NCI-H2081 (cell line): ENCODE measurements at regions not wholly inside any gene's neighbourhood (a gene's known extent, or its start where the extent isn't known, plus 50 kb on each side); places are given as distances from the start of the nearest gene placed in this dataset.
"Not testable (repeated sequence)": the region's sequence is repeated elsewhere in the genome, so short reads cannot be mapped to it uniquely, and the experiment has no call there.

ENCODE experiments used
- DNase-seq, 2 experiments: peaks; one replicate each; lab custom pipeline; 2025; lab: John Stamatoyannopoulos, UW

GRCh38 chr4:106524772-106525171 lies 156.2 kb upstream of the GIMD1 start:
- DNase-seq: not testable (repeated sequence)

DNA sequence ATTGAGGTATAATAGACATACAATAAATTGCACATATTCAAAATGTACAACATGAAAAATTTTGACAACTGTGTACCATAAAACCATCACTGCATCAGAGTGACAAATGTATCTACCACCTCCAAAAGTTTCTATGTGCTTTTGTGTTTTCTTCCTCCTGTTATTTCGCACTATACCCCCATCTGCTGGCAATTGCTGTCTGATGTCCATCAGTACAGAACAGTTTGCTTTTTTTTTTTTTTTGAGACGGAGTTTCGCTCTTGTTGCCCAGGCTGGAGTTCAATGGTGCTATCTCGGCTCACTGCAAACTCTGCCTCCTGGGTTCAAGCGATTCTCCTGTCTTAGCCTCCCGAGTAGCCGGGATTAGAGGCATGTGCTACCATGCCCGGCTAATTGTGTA lies 154.3 kb upstream of the GIMD1 start:
- no peak for DNase-seq

- no peak for DNase-seq
Measured at GRCh38 chr4:106512706-106513105, 144.1 kb upstream of the GIMD1 start.

GRCh38 chr4:106507440-106507839 lies 138.9 kb upstream of the GIMD1 start:
- no peak for DNase-seq

- no peak for DNase-seq
Measured at GRCh38 chr4:106503116-106504050, 134.8 kb upstream of the GIMD1 start.

- DNase-seq: peak; percentile 19 to 31
Measured at GRCh38 chr4:106502106-106502699, 133.6 kb upstream of the GIMD1 start.

DNA sequence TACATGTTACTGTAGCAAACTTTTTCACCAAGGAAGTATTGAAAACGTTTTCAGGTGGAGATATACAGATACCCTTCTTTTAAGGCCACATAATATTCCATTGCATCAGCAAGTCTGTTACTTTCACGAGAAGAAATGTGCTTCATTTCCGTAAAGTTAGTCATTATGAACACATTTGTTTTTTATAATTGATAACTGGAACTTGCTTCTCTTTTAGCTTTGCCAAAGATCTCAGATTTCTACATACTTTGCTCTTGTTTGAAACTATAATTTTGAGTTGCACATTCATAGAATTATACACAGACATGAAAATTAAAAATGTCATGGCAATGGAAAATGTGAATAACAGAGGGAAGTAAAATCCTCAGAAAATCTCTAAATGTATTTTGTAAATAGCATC lies 128.7 kb upstream of the GIMD1 start:
- DNase-seq: no peak

GRCh38 chr4:106496061-106496460 lies 127.5 kb upstream of the GIMD1 start:
- no peak for DNase-seq

DNA sequence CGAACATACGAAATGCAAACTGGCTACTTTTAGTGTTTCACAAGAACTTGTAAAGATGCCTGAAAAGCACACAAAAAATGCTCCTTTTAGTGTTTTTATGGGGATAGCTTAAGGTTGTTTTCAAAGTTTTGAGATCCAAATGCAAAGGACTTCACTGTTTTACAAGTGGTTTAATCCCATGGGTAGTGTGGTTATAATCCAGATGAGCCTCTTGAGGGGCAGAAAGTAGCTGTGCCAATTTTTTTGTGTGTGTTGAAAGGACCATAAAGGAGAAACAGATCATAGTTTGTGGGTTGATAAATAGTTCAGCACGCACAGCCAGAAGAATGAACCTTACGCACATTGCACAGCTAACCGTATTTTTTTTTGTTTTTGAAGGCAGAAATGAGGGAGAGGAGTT lies 126.9 kb upstream of the GIMD1 start:
- no peak for DNase-seq

DNA sequence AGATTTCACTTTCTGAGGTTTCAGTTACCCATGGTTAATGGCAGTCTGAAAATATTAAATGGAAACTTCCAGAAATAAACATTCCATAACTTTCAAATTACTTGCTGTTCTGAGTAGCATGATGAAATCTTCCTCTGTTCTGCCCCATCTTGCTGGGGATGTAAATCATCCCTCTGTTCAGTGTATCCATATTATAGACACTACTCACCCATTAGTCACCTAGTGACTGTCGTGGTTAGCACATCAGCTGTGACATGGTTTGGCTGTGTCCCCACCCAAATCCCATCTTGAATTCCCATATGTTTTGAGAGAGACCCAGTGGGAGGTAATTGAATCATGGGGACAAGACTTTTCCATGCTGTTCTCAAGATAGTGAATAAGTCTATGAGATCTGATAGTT lies 125.5 kb upstream of the GIMD1 start:
- DNase-seq: no peak

DNA sequence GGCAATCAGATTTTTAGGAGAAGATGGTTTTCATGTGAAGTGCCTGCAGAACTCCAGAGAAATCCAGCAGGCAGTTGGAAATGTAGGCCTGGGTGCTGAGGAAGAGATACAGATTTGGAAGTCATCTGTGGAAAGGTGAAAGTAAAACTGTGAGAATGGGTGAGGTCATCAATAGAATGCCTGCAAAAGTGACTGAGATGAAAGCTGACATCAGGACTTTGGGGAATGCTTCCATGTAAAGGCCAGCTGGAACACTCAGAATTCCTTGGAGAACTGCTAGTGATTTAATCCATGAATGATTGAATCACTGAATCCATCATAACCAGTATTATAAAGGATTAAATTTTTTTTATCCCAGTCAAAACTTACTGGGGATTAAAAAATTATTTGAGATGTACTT lies 124.5 kb upstream of the GIMD1 start:
- no peak for DNase-seq

GRCh38 chr4:106486533-106486932 lies 118.0 kb upstream of the GIMD1 start:
- DNase-seq: no peak

DNA sequence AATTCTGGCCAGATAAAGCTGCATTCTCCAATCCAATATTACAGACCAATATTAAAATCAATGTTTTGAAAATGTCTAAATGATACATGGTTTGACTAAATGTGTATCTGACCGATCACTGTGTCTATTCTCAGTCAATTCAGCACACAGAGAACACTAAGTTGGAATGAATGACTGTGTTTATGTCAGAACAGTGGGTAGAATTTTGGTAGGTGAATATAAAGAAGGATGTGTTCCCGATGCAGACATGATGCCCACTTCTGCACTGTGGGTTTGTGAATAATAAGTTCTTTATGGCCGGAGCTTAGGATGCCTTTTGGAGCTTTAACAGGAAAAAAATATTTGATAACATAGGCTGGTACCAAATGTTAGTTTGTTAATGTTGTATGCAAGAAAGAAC lies 113.2 kb upstream of the GIMD1 start:
- DNase-seq: no peak

DNA sequence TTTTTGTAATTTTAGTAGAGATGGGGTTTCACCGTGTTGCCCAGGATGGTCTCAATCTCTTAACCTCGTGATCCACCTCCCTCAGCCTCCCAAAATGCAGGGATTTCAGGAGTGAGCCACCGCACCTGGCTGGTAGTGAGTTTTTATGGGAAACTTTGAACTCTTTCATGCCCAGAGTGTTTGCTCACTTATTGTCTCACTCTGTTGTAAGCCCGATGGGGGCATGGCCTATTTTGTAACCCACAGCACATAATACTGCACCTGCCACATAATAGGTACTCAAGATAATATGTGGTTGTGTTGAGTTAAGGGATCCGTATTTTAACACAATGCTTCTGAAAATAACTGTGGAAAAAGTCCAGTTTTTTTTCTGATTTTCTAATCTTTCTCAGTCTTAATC lies 109.6 kb upstream of the GIMD1 start:
- peak; percentile 20 to 80 for DNase-seq

DNA sequence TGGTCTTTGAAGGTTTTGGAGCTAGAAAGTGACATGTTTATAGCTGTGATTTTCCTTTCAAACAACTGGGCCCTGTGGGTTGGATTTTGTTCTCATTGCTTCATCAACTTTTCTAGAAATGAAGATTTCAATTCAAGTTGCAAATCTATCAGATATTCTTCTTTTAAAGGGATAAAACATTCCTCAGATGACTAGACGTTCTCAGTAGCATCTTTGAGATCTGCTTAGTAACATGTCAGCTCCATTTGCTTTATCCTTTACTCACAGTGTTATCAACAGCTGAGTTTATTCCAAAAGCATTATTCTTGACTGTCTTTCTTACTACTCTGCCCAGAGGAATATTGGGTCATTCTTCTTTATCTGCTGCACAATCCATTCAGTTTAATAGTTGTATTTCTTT lies 108.2 kb upstream of the GIMD1 start:
- no peak for DNase-seq

DNA sequence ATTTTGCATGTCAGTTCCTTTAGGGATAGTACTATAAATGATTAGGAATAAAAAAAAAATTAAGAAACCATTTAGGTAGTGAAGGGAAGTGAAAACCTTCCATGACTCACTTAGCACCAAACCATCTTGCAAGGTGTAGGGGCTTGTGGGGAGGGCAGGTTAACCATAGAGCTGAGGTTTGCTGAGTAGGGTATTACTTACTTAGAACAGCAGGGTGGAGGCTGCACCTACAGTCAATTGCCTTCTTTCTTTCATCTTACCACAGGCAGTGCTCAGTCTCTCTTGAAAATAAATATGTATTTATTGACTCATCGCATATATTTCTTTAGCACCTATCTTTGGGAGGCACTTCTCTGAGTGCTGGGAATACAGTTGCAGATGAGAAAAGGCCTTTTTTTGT lies 104.9 kb upstream of the GIMD1 start:
- no peak for DNase-seq

DNA sequence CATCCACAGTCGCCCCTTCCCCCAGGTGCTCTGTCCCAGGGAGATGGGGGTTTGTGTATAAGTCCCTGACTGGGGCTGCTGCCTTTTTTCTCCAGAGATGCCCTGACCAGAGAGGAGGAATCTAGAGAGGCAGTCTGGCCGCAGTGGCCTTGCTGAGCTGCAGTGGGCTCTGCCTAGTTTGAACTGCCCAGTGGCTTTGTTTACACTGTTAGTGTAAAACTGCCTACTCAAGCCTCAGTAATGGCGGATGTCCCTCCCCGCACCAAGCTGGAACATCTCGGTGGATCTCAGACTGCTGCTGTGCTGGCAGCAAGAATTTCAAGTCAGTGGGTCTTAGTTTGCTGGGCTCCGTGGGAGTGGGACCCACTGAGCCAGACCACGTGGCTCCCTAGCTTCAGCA lies 102.6 kb upstream of the GIMD1 start:
- DNase-seq: no peak

- DNase-seq: no peak
Measured at GRCh38 chr4:106463622-106464021, 95.0 kb upstream of the GIMD1 start.

- DNase-seq: no peak
Measured at GRCh38 chr4:106454581-106454980, 86.0 kb upstream of the GIMD1 start.

- DNase-seq: no peak
Measured at GRCh38 chr4:106454021-106454420, 85.4 kb upstream of the GIMD1 start.

DNA sequence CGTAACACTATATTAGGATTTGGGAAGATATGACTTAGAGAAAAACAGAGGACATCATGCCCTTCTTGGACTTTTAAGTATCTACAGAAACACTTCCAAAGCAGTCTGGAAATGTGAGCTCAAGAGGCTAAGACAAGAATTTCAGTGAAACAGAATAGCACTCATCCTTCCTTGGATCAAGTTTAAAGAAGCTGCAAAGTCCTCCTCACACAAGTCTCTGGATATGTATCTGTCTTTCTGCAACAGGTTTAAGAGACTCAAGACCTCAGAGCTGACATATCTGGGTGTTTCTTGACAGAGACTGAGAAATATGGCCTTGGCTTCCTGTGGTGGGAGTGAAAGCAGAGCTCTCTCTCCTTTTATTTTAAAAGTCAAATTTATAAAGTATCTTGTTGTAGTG lies 82.5 kb upstream of the GIMD1 start:
- DNase-seq: no peak

- no peak for DNase-seq
Measured at GRCh38 chr4:106450249-106450648, 81.7 kb upstream of the GIMD1 start.

DNA sequence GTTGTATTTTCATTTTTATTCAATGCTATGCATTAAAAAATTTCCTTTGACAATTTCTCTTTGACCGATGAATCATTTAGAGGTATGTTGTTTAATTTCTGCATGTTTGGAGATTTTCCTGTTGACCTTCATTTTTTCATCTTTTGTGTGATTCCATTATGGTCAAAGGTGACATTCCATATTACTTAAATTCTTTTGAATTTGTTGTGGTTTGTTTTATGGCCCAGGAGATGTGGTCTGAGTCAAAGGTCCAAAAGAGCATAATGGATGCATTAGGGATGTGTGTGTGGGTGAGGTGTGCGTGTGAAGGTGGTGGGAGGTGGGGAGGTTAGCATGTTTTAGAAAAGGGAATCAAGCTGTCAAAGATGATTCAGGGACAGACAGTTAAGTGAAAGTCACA lies 76.0 kb upstream of the GIMD1 start:
- no peak for DNase-seq

- DNase-seq: no peak
Measured at GRCh38 chr4:106430797-106431196, 62.2 kb upstream of the GIMD1 start.
